HEK293T (cell line): ENCODE measurements at regions not wholly inside any gene's neighbourhood (a gene's known extent, or its start where the extent isn't known, plus 50 kb on each side); places are given as distances from the start of the nearest gene placed in this dataset.

Experiments
- ARNT ChIP-seq: fragments of 450-650 bp; IDR thresholded peaks from 2 replicates; pipeline ENCODE4 v1.6.1; 2017; ENCODE audit warnings: mild to moderate bottlenecking
- BHLHE40 ChIP-seq: fragments of 450-650 bp; IDR thresholded peaks from 2 replicates; pipeline ENCODE4 v1.6.1; 2016; ENCODE audit warnings: mild to moderate bottlenecking, moderate library complexity, borderline replicate concordance
- CTBP1 ChIP-seq: fragments of 450-650 bp; IDR thresholded peaks from 2 replicates; pipeline ENCODE4 v1.6.1; 2016; ENCODE audit warnings: borderline replicate concordance
- FOXK2 ChIP-seq: fragments of 450-650 bp; IDR thresholded peaks from 2 replicates; pipeline ENCODE4 v1.6.1; 2016; ENCODE audit warnings: mild to moderate bottlenecking
- FOXM1 ChIP-seq: fragments of 450-650 bp; IDR thresholded peaks from 2 replicates; pipeline ENCODE4 v1.6.1; 2017; ENCODE audit warnings: mild to moderate bottlenecking, borderline replicate concordance
- HDGF ChIP-seq: fragments of 450-650 bp; IDR thresholded peaks from 2 replicates; pipeline ENCODE4 v1.6.1; 2017; ENCODE audit warnings: antibody characterized with exemption, borderline replicate concordance
- L3MBTL2 ChIP-seq: fragments of 450-650 bp; conservative IDR thresholded peaks from 2 replicates; pipeline ENCODE4 v1.6.1; 2016; ENCODE audit warnings: mild to moderate bottlenecking
- NFRKB ChIP-seq: fragments of 450-650 bp; IDR thresholded peaks from 2 replicates; pipeline ENCODE4 v1.6.1; 2016; ENCODE audit warnings: mild to moderate bottlenecking, moderate library complexity
- SUZ12 ChIP-seq: fragments of 450-650 bp; IDR thresholded peaks from 2 replicates; pipeline ENCODE4 v1.6.1; 2016; ENCODE audit warnings: mild to moderate bottlenecking
- TARDBP ChIP-seq: fragments of 450-650 bp; IDR thresholded peaks from 2 replicates; pipeline ENCODE4 v1.6.1; 2016
- ZNF384 ChIP-seq: fragments of 450-650 bp; IDR thresholded peaks from 2 replicates; pipeline ENCODE4 v1.6.1; 2016
- TF ChIP-seq, protein P1 (sequence below): fragments of 450-650 bp; IDR thresholded peaks from 2 replicates; pipeline ENCODE4 v1.6.1; 2016

DNA sequence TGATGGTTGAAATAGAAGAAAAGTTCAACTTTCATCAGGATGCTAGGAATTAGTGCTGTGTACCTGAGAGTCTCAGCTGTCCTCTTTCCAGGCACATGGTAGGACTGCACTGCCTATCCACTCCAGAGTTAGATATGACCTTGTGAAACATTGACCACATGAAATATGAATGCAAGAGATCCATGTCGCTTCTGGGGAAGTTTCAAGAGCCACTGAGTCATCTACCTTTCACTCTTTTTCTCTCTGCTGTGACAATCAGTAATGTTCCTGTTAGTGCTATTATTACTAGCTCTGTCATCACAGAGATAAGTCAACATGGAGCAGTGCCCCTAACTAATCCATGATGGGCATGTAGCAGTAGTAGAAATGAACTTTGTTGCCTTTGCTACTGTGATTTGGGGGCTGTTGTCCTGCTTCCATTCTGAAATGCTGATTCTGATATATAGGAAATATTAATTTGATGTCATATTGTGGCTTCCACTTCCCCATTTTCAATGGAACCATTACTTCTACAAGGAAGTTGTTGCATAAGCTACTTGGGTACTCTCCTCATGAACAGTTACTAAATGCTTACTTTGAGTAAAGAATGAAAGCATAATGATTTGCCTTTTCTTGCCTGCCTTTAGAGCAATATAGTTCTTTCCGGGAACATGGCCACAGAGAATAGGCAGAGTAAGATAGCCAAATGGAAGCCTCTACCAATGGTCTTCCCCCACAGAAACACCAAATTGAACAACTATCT, 192.8 kb upstream of the ZNF521 start:
- TF ChIP-seq NFRKB = no peak
- TF ChIP-seq FOXM1 = no peak
- TF ChIP-seq TARDBP = no peak
- no peak for TF ChIP-seq FOXK2
- no peak for TF ChIP-seq L3MBTL2
- TF ChIP-seq CTBP1 = no peak
- no peak for TF ChIP-seq BHLHE40
- TF ChIP-seq ARNT = no peak
- no peak for TF ChIP-seq ZNF384
- TF ChIP-seq SUZ12 = no peak
- TF ChIP-seq HDGF = no peak
- TF ChIP-seq, protein P1, sequence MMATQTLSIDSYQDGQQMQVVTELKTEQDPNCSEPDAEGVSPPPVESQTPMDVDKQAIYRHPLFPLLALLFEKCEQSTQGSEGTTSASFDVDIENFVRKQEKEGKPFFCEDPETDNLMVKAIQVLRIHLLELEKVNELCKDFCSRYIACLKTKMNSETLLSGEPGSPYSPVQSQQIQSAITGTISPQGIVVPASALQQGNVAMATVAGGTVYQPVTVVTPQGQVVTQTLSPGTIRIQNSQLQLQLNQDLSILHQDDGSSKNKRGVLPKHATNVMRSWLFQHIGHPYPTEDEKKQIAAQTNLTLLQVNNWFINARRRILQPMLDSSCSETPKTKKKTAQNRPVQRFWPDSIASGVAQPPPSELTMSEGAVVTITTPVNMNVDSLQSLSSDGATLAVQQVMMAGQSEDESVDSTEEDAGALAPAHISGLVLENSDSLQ = no peak
